Sigmoid colon (tissue), 6 donors: ENCODE measurements at regions not wholly inside any gene's neighbourhood (a gene's known extent, or its start where the extent isn't known, plus 50 kb on each side); places are given as distances from the start of the nearest gene placed in this dataset.

Experiments
- DNase-seq: peaks from one replicate; pipeline ENCODE4 v3.0.0-alpha.2; 2019
- H3K27ac ChIP-seq, 4 donors: fragments of 200-600 bp; sonication (generic); one replicate each; pipeline ENCODE4 v1.5.1; 2016 to 2019; ENCODE audit warnings: mild to moderate bottlenecking in 1 of 4
- H3K27me3 ChIP-seq, 3 donors: fragments of 200-600 bp; sonication (generic); one replicate each; pipeline ENCODE4 v1.5.1; 2019; ENCODE audit warnings: mild to moderate bottlenecking in 1 of 3
- H3K36me3 ChIP-seq, 4 donors: fragments of 200-600 bp; sonication (generic); one replicate each; pipeline ENCODE4 v1.5.1; 2016 to 2019
- H3K4me1 ChIP-seq, 4 donors: fragments of 200-600 bp; sonication (generic); one replicate each; pipeline ENCODE4 v1.5.1; 2017 to 2019
- H3K4me3 ChIP-seq, 4 donors: fragments of 200-600 bp; sonication (generic); one replicate each; pipeline ENCODE4 v1.5.1; 2017 to 2019; ENCODE audit warnings: mild to moderate bottlenecking in 2 of 4, moderate library complexity in 1 of 4
- H3K9me3 ChIP-seq, 4 donors: fragments of 200-600 bp in 3 of 4; sonication (generic) in 3 of 4; one replicate each; pipeline versions ENCODE4 v1.5.1 to v1.6.1; 2013 to 2019
- CTCF ChIP-seq, 4 experiments: fragments of 450-650 bp in 3 of 4; fragments of 200-600 bp in 1 of 4; IDR thresholded peaks; one replicate each; pipeline ENCODE4 v1.5.1; 2016 to 2019; ENCODE audit warnings: antibody characterized with exemption in 4 of 4, mild to moderate bottlenecking in 3 of 4, moderate library complexity in 2 of 4
- EP300 ChIP-seq, 4 donors: sonication (generic); formaldehyde crosslinking; IDR thresholded peaks; one replicate each; pipeline ENCODE4 v1.6.1; 2017; ENCODE audit warnings: antibody characterized with exemption in 4 of 4
- POLR2A ChIP-seq, 2 donors: fragments of 450-650 bp; IDR thresholded peaks; one replicate each; pipeline ENCODE4 v1.6.1; 2016; ENCODE audit warnings: antibody characterized with exemption in 2 of 2, mild to moderate bottlenecking in 2 of 2, moderate library complexity in 2 of 2
- POLR2AphosphoS5 ChIP-seq, 4 donors: sonication (generic); formaldehyde crosslinking; IDR thresholded peaks; one replicate each; pipeline ENCODE4 v1.6.1; 2017; ENCODE audit warnings: antibody characterized with exemption in 4 of 4
- WGBS, 2 donors: extraction: QIAGEN DNeasy Blood & Tissue Kit; methylation state at CpG; one replicate each; pipeline ENCODE4 v1.1.7; 2013; 5-methylcytosine and 5-hydroxymethylcytosine counted together
- intact Hi-C: fragments of 100-400 bp; cut with DNase I; formaldehyde crosslinking; loops from one replicate; pipeline ENCODE4 v1.15.1; 2023
- donor health status: healthy with polysubstance abuse.
- donor health status: healthy.

- Histone ChIP-seq H3K9me3 (no peaks in the 10 kb centered on the region), H3K27me3 (no peaks in the 10 kb centered on the region), H3K4me3 (no peak overlapping the region), H3K4me1 (no peaks in the 10 kb centered on the region), H3K27ac (no peak overlapping the region), H3K36me3 (no peaks in the 10 kb centered on the region)
- DNase-seq: no peak
- no peak for TF ChIP-seq POLR2A (IDR thresholded peaks at IDR 0.05)
- TF ChIP-seq CTCF (IDR thresholded peaks at IDR 0.05): no peak
- no peak for TF ChIP-seq POLR2AphosphoS5 (IDR thresholded peaks at IDR 0.05)
- TF ChIP-seq EP300 (IDR thresholded peaks at IDR 0.05): no peak
- WGBS, 2 donors: 57 to 77% methylated on average over 8 of the region's 8 CpGs
- intact Hi-C loops: no loop called here
These were observed 111.9 kb upstream of the PPARGC1A start for GRCh38 chr4:24001486-24002329.

- Histone ChIP-seq H3K27me3 (no peaks in the 10 kb centered on the region), H3K9me3 (no peaks in the 10 kb centered on the region), H3K4me1 (no peaks in the 10 kb centered on the region), H3K36me3 (no peaks in the 10 kb centered on the region), H3K4me3 (no peak overlapping the region), H3K27ac (no peak overlapping the region)
- DNase-seq: no peak
- 85 to 92% methylated on average over 3 of the region's 3 CpGs for WGBS, 2 donors
- intact Hi-C loops: no loop called here
- TF ChIP-seq POLR2AphosphoS5 (IDR thresholded peaks at IDR 0.05) (no peak), CTCF (IDR thresholded peaks at IDR 0.05) (no peak), EP300 (IDR thresholded peaks at IDR 0.05) (no peak)
These were observed 110.6 kb upstream of the PPARGC1A start for GRCh38 chr4:24000470-24000831.

- no peak for DNase-seq
- Histone ChIP-seq H3K27ac (no peak overlapping the region), H3K9me3 (no peaks in the 10 kb centered on the region), H3K27me3 (no peaks in the 10 kb centered on the region), H3K4me1 (no peaks in the 10 kb centered on the region), H3K4me3 (no peak overlapping the region), H3K36me3 (no peaks in the 10 kb centered on the region)
- no peak for TF ChIP-seq EP300 (IDR thresholded peaks at IDR 0.05)
- no peak for TF ChIP-seq POLR2A (IDR thresholded peaks at IDR 0.05)
- TF ChIP-seq CTCF (IDR thresholded peaks at IDR 0.05): no peak
- no peak for TF ChIP-seq POLR2AphosphoS5 (IDR thresholded peaks at IDR 0.05)
- WGBS, 2 donors: 84% methylated on average over 17 of the region's 17 CpGs
- intact Hi-C loops: no loop called here
These were observed 110.0 kb upstream of the PPARGC1A start for GRCh38 chr4:23999714-24000469.

- Histone ChIP-seq H3K4me3 (no peak overlapping the region), H3K27ac (no peak overlapping the region), H3K36me3 (no peaks in the 10 kb centered on the region), H3K9me3 (no peaks in the 10 kb centered on the region), H3K27me3 (no peaks in the 10 kb centered on the region), H3K4me1 (no peaks in the 10 kb centered on the region)
- 85 to 91% methylated on average over 1 of the region's 1 CpG for WGBS, 2 donors
- no peak for DNase-seq
- intact Hi-C loops: no loop called here
- no peak for TF ChIP-seq EP300 (IDR thresholded peaks at IDR 0.05)
- no peak for TF ChIP-seq POLR2AphosphoS5 (IDR thresholded peaks at IDR 0.05)
- no peak for TF ChIP-seq CTCF (IDR thresholded peaks at IDR 0.05)
These were observed 103.5 kb upstream of the PPARGC1A start for GRCh38 chr4:23993373-23993772.
